GM18867 (cell line): ENCODE measurements at regions not wholly inside any gene's neighbourhood (a gene's known extent, or its start where the extent isn't known, plus 50 kb on each side); places are given as distances from the start of the nearest gene placed in this dataset.

Experiments used
- ATAC-seq: cut with Tn5 transposase; IDR thresholded peaks from one replicate; pipeline ENCODE4 v1.9.1; 2021; ENCODE audit warnings: mild to moderate bottlenecking, moderate library complexity; ENCODE audit not compliant: unreplicated experiment

- no peak for ATAC-seq
These were observed 84.3 kb upstream of the PRDM11 start for GRCh38 chr11:45062115-45062514.

- ATAC-seq, result no peak
These were observed 83.3 kb upstream of the PRDM11 start for GRCh38 chr11:45062974-45063635.

GRCh38 chr11:45063669-45064068, 82.8 kb upstream of the PRDM11 start:
- no peak for ATAC-seq

- ATAC-seq, result no peak
These were observed 78.5 kb upstream of the PRDM11 start for GRCh38 chr11:45067966-45068365.

GRCh38 chr11:45071232-45071631, 75.2 kb upstream of the PRDM11 start:
- no peak for ATAC-seq

- ATAC-seq, result no peak
These were observed 72.7 kb upstream of the PRDM11 start for GRCh38 chr11:45073685-45074141.

DNA sequence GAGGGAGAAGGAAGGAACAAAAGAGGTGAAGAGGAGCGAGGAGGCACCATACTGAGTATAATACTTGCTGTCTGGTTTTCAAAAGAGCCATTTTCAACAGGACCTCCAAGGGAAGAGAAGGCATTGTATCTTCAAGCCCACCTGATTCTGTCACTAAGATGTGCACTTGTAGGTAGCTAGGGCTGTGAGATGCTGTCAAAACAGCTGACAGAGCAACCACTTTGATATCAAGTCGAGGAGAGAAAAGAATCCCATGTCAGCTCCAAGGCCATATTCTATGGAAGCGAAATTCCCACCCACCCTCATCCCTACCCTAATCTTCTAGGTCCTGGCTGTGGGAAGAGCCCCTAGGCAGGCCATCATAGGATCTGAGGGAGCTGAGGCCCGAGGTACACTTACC, 70.9 kb upstream of the PRDM11 start:
- no peak for ATAC-seq

DNA sequence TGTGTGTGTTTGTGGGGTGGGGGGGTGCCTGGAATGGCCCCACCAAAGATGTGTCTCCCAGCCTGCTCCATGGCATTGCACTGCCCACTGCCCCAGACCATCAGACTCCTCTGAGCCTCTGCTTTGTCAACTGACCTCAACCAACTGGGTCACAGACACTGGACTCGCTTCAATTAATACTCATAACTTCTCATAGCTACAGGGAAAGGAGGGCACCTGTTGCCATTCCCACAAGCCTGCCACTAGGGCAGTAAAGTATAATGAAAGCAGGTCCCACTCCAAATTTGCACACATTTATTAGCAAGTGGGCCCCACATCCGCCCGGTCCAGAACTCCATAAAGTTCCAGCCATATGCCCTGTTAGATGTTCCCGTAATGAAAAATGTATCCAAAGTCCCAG, 70.5 kb upstream of the PRDM11 start:
- no peak for ATAC-seq

DNA sequence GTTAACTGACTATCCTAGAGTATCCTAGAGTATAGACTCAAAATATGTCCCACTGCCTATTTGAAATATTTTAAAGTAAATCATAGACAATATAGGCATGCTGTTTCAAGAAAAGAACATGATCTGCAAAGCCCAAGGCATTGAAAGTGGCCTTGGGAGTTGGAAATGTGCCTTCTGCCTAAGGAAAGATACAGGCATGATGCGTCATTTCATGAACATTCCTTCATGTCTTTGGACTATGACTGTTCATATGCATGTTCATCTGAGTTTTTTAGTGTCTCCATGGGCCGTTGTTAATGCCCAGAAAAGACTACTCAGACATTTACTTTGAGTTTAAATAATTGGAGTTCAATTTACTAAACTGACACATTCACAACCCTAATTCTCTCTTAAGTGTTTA, 69.7 kb upstream of the PRDM11 start:
- ATAC-seq, result no peak

DNA sequence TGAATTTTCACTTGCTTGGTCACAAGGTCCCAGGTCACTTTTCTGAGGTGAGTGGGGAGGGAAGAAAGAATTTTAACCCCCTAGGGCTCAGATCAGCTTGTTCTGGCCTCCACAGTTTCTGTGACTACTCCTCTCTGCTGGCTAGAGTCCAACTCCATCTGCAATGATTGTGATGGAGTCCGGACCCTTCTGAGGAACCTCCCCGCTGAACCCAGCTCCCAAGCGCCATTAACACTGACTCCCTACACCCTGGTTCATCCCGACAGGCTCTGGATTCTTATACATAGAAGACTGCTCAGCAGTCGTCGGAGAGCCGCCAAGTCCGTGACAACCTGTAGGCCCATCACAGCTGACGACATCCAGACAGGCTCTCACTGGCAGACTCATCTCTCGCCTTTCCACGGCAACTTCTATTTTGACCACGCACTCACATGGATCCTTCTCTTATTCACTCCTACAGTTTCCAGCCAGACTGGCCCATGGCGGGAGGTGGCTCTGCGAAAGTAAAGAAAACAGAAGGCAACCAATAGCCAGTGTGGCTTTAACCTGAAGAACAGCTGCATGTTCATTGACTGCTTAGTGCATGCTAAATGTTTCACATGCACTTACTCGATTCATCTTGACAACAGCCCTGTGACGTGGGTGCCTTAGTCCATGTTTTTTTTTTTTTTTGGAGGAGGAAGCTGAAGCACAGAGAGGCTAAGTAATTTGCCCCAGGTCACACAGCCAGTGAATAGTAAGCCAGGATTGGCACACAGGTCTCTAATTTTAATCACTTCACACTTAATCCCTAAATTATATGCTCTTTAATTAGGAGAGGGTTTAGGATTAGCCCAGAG, 68.0 kb upstream of the PRDM11 start:
- no peak for ATAC-seq

- no peak for ATAC-seq
These were observed 67.4 kb upstream of the PRDM11 start for GRCh38 chr11:45079075-45079444.

- ATAC-seq, result no peak
These were observed 66.9 kb upstream of the PRDM11 start for GRCh38 chr11:45079567-45079942.

DNA sequence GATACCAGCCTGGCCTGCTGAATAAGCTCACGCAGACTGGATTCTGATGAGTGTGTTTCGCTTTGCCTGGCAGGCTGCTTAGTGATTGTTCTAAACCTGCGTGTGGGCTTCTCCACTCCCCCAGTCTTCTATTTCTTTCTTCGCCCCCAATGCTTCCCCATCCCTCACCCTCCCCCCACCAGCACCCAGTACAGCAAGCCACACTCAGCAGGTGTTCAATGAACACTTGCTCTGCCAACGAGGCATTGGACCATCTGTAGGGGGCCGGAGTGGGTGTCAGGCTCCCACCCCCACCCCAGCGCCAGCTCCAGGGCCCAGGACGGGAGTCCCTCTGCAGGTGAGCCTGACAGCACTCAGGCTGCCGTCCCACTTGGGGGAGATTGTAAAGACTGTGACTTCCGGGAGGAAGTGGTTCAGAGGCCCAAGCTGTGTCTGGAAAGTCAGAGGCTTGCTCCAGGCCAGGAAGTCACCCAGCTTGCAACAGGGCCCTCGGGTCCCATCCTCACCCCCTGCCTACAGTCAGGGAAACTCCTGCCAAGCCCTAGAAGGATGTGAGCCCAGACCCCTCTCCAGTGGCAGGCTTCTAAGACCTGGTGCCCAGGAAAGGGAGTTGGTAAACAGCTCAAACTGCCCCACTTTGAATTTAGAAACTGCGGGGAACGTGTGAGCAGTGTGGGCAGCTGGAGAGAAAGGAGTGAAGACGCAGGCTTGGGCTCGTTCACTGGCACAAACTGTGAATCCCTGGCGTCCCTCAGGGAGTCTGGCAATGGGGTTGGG, 66.3 kb upstream of the PRDM11 start:
- ATAC-seq, result no peak

GRCh38 chr11:45082744-45083543, 63.5 kb upstream of the PRDM11 start:
- ATAC-seq, result no peak

- ATAC-seq, result no peak
These were observed 62.8 kb upstream of the PRDM11 start for GRCh38 chr11:45083544-45084087.

DNA sequence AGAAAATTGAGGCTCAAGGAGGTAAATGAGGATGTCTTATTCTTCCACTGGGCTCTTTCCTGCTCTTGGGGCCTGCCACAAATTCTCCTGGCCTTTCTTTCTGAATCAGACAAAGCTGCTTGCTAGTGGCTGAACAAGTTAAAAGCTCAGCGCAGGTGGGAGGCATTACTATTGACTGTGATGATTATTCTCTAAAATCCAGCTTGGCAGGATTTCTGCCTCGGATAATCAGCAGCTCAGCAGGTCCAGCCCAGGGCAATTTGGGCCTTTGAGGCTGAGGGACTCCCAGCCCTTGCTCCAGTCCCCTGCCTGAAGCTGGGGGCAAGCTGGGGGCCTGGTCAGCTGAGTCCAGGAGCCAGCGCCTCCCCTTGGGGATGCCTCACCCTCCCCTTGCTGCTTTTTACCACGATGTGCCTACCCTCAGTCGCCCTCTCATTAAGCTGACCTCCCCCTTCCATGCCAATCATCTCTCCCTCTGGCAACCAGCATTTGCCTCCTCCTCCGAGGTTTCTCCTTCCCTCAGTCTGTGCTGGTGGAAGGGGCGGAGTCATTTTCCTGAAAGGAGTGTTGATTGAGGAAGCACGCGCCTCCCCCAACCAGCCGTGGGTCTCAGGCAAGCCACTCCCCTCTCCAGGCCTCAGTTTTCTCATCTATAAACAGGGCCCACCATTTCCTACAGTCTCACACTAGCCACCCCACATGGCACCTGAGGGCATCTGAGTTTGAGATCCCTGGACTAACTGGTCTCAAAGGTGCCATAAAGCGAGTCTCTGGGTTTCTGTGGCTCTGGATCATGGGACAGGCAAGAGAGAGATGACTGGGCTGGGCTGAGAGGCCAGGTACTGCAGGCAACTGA, 60.6 kb upstream of the PRDM11 start:
- ATAC-seq, result no peak

DNA sequence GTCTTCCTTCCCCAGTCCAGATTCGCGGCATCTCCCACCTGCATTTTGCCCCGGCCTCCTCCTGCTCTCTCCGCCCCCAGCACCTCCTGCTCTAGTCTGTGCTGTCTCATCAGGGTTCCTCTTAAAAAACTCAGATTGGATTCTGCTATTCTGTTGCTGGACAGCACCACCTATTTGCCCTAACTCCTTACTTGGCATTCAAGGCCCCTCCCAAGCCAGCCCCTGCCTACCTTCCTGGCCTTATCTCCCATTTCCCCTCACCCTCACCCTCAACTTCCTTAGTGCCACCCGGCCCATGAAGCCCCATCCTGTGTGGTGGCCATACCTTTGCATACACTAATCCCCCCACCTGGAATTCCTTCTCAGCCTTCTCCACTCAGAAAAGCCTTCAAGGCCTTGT, 59.9 kb upstream of the PRDM11 start:
- no peak for ATAC-seq

- no peak for ATAC-seq
These were observed 59.1 kb upstream of the PRDM11 start for GRCh38 chr11:45087086-45087899.

DNA sequence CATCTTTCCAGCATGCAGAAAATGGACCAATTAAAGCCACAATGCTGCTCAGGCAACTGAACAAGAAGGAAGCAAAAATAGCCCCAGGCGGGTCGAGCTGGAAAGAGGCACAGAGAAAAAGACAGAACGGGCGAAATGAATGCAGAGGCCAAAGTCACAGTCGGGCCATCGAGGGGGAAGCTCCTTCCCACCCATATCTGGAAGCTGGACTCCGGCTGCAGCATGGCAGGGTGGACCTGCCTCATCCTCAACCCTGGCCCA, 58.6 kb upstream of the PRDM11 start:
- no peak for ATAC-seq
